ENCODE measurements at regions not wholly inside any gene's neighbourhood (a gene's known extent, or its start where the extent isn't known, plus 50 kb on each side); places are given as distances from the start of the nearest gene placed in this dataset.
"Not testable (repeated sequence)": the region's sequence is repeated elsewhere in the genome, so short reads cannot be mapped to it uniquely, and the experiment has no call there.

- DNase-seq (ENCODE audit: low spot score) = no peak
These were observed 90.0 kb upstream of the IFNGR1 start for GRCh38 chr6:137309078-137309762.

- DNase-seq (ENCODE audit: low spot score) = peak; percentile 17
These were observed 88.1 kb upstream of the IFNGR1 start for GRCh38 chr6:137307163-137307854.

GRCh38 chr6:137305691-137306090 is 86.5 kb upstream of the IFNGR1 start:
- no peak for DNase-seq (ENCODE audit: low spot score)

- DNase-seq (ENCODE audit: low spot score) = no peak
These were observed 85.0 kb upstream of the IFNGR1 start for GRCh38 chr6:137304020-137304780.

- no peak for DNase-seq (ENCODE audit: low spot score)
These were observed 84.3 kb upstream of the IFNGR1 start for GRCh38 chr6:137303441-137303840.

- DNase-seq (ENCODE audit: low spot score) = no peak
These were observed 80.5 kb upstream of the IFNGR1 start for GRCh38 chr6:137299681-137300080.

- no peak for DNase-seq (ENCODE audit: low spot score)
These were observed 78.7 kb upstream of the IFNGR1 start for GRCh38 chr6:137297887-137298286.

- DNase-seq (ENCODE audit: low spot score) = not testable (repeated sequence)
These were observed 73.1 kb upstream of the IFNGR1 start for GRCh38 chr6:137292326-137292725.

- no peak for DNase-seq (ENCODE audit: low spot score)
These were observed 72.3 kb upstream of the IFNGR1 start for GRCh38 chr6:137291441-137291840.

GRCh38 chr6:137290601-137291261 is 71.5 kb upstream of the IFNGR1 start:
- no peak for DNase-seq (ENCODE audit: low spot score)

- DNase-seq (ENCODE audit: low spot score) = no peak
These were observed 67.7 kb upstream of the IFNGR1 start for GRCh38 chr6:137286916-137287315.

- DNase-seq (ENCODE audit: low spot score) = no peak
These were observed 67.2 kb upstream of the IFNGR1 start for GRCh38 chr6:137286368-137286767.

- no peak for DNase-seq (ENCODE audit: low spot score)
These were observed 65.6 kb upstream of the IFNGR1 start for GRCh38 chr6:137284811-137285110.

GRCh38 chr6:137283940-137284810 is 65.0 kb upstream of the IFNGR1 start:
- no peak for DNase-seq (ENCODE audit: low spot score)

- no peak for DNase-seq (ENCODE audit: low spot score)
These were observed 63.9 kb upstream of the IFNGR1 start for GRCh38 chr6:137283080-137283479.

GRCh38 chr6:137282254-137282653 is 63.1 kb upstream of the IFNGR1 start:
- no peak for DNase-seq (ENCODE audit: low spot score)

GRCh38 chr6:137279279-137279678 is 60.1 kb upstream of the IFNGR1 start:
- DNase-seq (ENCODE audit: low spot score) = not testable (repeated sequence)

- DNase-seq (ENCODE audit: low spot score) = no peak
These were observed 58.9 kb upstream of the IFNGR1 start for GRCh38 chr6:137277971-137278637.

- no peak for DNase-seq (ENCODE audit: low spot score)
These were observed 53.2 kb upstream of the IFNGR1 start for GRCh38 chr6:137272403-137272802.

GRCh38 chr6:137271245-137272183 is 52.3 kb upstream of the IFNGR1 start:
- peak; percentile 66 for DNase-seq (ENCODE audit: low spot score)

All from NAMALWA (cell line).